AG09319 (cell line): ENCODE measurements at regions not wholly inside any gene's neighbourhood (a gene's known extent, or its start where the extent isn't known, plus 50 kb on each side); places are given as distances from the start of the nearest gene placed in this dataset.

Experiments used
- DNase-seq: peaks from one replicate; pipeline ENCODE4 v3.0.0-alpha.2; 2010; ENCODE audit warnings: low read depth; ENCODE audit errors: extremely low read depth
- TF ChIP-seq, protein P1 (sequence below): IDR thresholded peaks from 2 replicates; pipeline ENCODE4 v1.5.1; 2011; ENCODE audit warnings: low read depth, mild to moderate bottlenecking, inconsistent platforms, low read length, moderate library complexity

DNA sequence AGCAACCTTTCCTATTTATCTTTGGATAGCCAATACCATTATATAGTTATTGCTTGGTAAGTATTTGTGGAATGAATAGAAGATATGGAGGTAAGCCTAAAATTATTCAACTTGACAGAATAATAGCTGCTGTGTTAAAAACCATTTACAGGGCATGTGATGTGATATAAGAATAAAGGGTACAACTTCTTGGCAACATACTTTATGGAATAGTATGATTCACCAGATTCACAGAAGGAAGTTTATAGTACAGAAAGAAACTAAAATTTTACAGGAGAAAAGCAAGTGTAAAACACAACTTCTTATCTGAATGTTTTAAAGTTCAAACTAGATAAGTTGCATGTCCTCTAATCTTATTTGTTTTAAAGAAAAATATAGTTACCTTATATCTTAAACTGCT is 186.4 kb upstream of the ZRANB2 start:
- no peak for DNase-seq
- TF ChIP-seq, protein P1, sequence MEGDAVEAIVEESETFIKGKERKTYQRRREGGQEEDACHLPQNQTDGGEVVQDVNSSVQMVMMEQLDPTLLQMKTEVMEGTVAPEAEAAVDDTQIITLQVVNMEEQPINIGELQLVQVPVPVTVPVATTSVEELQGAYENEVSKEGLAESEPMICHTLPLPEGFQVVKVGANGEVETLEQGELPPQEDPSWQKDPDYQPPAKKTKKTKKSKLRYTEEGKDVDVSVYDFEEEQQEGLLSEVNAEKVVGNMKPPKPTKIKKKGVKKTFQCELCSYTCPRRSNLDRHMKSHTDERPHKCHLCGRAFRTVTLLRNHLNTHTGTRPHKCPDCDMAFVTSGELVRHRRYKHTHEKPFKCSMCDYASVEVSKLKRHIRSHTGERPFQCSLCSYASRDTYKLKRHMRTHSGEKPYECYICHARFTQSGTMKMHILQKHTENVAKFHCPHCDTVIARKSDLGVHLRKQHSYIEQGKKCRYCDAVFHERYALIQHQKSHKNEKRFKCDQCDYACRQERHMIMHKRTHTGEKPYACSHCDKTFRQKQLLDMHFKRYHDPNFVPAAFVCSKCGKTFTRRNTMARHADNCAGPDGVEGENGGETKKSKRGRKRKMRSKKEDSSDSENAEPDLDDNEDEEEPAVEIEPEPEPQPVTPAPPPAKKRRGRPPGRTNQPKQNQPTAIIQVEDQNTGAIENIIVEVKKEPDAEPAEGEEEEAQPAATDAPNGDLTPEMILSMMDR: no peak

DNA sequence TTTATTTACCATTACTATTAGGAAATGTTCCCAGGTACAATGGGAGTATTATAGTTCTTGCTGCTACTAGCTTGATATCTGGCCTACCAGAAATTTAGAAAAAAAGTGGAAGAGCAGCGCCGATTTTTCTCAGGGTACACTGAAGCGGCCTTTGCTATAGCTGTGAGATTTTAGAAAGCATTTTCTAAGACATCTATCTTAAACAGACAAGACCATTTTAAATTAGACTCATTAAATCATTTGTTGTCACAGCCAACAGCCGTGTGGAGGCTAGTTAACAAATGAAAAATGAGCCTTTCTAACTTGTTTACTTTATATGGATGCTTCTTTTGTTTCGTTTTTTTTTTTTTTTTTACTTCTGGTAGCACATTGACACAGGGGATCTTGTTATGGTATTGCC is 183.2 kb upstream of the ZRANB2 start:
- TF ChIP-seq, protein P1: no peak
- DNase-seq: no peak

DNA sequence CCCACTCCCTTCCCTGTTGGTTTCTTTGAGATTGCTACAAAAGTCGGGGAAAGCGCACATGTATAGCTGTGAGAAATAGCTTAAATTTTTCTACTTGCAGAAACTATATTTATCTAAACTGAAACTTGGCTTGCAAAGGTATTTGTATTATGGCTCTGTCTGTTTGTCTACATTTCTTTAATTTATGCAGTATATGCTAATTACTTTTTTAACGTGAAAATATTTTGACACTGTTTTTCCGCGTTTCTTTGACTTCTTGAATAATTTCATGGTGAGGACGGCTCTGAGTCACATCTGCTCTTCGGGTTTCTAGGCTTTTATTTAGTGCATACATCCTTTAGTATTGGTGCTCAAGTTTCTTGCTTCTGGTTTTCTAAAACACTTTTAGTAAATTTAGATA is 182.1 kb upstream of the ZRANB2 start:
- no peak for DNase-seq
- TF ChIP-seq, protein P1: no peak

DNA sequence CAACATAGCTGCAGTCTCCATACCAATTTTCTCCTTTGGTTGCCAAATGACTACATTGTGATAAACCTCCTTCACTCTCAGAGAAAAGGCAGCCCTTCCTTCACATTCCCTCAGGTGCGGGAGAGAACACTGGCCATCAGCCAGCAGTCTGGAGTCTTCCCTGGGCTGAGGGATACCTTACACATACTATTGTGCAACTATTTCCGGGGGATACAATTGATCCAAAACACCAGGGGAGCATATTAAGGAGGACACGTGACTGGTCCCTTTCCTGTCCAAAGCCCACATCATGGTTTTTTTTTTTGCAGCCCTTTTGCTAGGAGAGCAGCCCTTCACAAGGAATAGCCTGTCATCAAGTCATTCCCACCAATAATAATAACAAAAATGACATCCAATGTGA is 172.1 kb upstream of the ZRANB2 start:
- no peak for DNase-seq
- TF ChIP-seq, protein P1: no peak

DNA sequence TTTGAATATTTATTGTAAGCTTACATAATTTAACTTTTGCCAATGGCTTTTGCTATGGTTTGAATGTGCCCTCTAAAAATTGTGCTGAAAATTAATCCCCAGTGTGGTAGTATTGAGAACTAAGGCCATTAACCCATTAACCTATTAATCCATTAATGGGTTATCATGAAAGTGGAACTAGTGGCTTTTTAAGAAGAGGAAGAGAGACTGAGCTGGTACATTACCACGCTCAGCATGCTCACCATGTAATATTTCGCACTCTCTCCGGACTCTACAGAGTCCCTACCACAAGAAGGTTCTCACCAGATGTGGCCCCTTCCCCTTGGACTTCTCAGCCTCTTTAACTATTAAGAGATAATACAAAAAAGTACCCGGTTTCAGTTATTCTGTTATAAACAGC is 164.4 kb upstream of the ZRANB2 start:
- TF ChIP-seq, protein P1: no peak
- no peak for DNase-seq

DNA sequence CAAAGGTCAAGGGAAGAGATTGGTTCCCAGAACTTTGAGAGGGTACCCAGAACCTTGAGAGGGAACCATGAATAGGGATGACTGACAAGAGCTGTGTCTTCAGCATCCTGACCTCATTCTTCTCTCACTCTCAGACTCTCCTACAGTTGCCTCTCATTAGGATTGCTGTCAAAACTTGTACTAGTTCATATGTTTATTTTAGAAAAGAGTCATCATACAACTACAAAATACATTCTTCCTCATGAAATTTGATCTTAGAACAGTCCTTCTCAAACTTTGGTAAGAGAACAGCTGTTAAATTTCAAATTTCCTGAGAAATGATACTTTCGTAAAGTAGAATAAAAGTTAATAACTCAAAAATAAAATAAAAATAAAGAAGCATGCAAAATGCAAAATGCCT is 161.4 kb upstream of the ZRANB2 start:
- no peak for DNase-seq
- TF ChIP-seq, protein P1: no peak

DNA sequence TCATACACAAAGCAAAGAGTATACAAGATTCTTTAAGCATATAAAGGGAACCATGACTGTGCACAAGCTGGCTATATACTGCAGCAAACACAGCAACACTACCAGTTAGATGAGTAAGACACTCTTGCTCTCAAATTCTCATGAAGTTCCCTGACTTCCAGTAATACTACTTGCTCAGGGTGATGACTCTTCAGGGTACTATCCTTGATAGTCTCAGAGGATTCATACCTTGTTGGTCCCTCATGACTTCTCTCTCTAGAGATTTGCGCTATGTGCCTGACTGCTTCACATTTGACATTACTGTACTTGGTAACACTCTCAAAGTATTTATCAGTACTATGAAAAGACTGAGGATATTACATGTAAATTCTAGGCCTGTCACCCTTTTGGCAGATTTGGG is 159.8 kb upstream of the ZRANB2 start:
- DNase-seq: no peak
- TF ChIP-seq, protein P1: no peak
